ENCODE measurements at regions not wholly inside any gene's neighbourhood (a gene's known extent, or its start where the extent isn't known, plus 50 kb on each side); places are given as distances from the start of the nearest gene placed in this dataset.

DNA sequence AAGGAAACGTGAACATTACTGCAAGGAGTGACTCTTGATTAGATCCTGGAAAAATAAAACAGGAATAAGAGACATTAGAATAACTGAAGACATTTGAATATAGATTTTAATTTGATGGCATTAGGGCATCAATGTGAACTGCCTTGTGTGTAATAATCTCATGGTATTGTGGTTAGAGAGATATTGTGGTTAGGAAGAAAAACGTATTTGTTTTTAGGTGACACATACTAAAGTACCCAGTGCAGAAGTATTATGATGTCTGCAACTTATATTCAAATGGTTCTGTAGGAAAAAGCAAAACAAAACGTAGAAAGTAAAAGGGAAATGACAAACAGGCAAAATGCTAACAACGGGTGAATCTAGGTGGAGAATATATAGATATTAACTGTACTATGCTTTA is 65.9 kb upstream of the OGFRL1 start:
- TF ChIP-seq ZNF274 (IDR thresholded peaks at IDR 0.05; ENCODE audit: low read depth, low read length) (no peak), YY1 (IDR thresholded peaks at IDR 0.05; ENCODE audit: insufficient read depth, insufficient read length) (no peak)

Measured in NT2/D1 (cell line).